ENCODE measurements at regions not wholly inside any gene's neighbourhood (a gene's known extent, or its start where the extent isn't known, plus 50 kb on each side); places are given as distances from the start of the nearest gene placed in this dataset.

DNA sequence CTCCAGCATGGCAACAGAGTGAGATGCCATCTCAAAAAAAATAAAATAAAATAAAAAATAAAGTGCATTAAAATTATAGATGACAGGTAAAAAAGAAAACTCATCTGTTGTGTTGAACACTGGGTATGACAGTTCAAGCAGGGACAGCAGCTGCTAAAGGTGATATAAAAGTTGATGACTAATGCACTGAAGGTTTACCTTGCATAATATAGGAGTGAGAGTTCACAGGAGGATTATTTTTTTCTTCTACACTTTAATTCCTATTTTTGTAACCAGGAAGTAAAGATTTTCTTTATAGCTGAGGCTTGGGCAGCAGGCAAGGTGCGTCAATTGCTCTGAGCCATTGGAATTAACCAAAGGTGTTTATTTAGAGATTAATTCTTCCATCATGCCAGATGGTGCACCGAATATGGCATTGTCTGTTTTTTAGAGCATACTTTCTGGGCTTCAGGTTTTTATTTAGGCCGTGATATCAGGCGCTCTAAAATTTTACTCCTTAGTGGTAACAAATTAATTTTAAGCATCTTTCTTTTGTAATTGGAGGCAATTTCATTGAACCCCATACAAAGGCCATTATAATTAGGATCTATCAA is 337.0 kb upstream of the SLC10A2 start:
- DNase-seq: no peak

DNA sequence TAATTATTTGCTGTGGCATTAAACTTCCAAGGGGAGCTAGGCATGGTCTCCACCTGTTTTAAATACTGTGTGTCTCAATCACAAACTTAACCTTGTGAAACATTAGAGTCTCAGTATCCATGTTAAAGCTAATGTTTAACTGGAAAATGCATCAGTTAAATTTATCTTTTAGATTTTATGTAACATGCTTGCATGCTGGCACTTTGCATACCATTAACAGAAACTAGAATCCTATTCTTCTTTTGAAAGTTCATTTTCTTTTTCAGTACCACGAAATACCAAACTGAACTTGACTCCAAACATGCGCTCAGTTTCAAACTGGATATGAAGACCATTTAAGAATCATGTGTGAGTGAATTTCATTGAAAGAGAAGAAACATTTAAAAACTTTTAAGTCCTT is 328.9 kb upstream of the SLC10A2 start:
- no peak for DNase-seq

DNA sequence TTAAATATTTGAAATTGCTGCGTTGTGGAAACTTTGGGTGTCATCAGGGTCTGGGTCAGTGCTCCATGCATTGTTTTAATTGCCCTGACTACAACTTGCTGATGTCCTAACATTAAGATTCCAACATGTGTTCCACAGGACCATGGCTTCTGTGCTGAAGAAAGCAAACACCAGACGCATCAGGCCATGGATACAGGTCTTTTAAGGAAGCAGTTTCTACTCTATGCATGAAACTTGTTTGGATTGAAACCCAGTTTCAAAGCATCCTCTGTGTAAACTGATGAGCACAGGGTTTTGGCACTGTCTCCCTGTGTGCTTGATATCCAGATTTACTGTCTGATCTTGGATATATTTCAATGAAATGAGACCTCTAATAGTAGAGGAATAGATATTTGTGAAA is 328.4 kb upstream of the SLC10A2 start:
- DNase-seq: no peak

DNA sequence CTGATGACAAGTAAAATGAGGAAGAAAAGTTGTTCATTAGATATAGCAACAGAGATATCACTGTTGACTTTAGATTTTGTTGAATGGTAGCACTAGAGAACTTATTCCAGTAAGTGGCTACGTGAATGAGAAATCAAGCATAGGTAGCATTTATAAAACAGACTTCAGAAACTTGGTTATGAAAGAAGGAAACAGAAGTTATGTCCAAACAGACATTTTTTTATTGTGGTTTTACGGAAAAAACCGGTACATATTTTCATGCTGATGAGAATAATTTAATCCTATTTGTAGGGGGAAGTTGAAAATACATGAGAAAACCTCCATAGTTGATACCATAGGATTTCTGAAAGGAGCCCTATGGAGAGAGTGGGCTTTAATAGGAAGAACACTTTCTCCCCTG is 325.7 kb upstream of the SLC10A2 start:
- DNase-seq: no peak

DNA sequence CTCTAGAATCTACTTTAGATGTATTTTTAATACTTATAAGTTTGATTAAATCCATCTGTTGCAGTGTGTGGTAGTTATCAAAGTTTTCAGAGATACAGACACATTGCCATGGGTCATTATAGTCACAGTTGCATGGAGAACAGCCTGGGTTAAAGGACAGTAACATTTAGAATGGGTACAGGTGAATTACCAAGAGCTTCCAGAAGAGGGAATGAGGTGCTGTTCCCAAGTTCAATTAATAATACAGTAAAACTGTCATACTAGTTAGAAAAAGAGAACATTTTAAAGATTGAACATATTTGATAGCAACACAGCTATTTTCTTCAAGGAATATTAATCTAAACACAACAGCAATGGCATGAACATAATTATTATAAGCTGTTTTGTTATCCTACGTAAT is 322.6 kb upstream of the SLC10A2 start:
- no peak for DNase-seq

DNA sequence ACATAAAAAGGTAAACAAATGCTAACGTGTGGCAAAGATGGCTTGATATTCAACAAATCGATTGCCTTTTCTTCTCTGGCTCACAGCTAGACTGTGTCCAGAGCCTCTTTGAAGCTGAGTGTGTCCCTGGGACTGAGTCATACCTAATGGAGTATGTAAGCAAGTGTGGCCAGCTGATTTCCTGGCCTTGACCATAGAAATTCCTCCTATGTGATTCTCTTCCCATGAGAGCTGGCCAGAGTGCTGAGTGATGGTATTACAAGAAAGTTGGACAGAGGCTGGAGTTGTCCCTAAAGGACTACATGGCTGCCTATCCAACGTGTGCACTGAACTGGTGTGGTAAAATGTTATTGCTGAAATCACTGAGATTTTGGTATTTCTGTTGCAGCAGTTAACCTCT is 320.1 kb upstream of the SLC10A2 start:
- no peak for DNase-seq

DNA sequence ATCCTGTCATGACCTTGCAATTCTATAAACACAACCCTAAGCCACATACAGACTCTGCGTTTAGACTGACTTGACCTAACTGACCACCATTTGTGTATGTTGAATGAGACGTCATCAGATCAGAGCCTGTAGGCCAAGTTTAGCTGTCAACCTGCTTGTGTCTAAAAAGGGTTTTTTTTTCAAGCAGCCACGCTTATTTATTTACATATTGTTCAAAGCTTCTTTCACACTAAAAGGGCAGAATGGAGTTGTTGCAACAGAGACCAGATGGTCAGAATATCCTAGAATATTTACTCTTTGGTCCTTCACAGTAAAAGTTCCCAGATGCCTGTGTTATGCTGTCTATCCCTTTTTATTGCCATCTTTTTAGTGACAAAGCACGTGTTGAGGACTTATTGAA is 307.7 kb upstream of the SLC10A2 start:
- DNase-seq: no peak

DNA sequence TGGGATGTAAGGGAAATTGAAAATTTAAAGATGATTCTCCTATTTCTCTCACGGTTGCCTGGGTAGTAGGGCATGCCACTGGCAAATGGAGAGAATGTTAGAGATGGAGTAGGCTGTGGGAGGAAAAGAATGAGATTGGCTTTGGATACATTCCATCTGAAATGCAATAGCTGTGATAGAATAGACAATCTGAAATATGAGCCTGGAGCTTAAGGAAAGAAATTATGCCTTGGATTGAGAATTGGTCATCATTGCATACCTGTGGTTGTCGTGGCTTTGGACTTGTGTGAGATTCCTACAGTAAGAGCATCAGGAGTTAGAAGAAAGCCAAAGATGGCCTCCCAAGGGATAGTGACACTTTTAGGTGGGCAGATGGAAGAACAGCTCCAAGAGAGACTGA is 305.1 kb upstream of the SLC10A2 start:
- DNase-seq: no peak

DNA sequence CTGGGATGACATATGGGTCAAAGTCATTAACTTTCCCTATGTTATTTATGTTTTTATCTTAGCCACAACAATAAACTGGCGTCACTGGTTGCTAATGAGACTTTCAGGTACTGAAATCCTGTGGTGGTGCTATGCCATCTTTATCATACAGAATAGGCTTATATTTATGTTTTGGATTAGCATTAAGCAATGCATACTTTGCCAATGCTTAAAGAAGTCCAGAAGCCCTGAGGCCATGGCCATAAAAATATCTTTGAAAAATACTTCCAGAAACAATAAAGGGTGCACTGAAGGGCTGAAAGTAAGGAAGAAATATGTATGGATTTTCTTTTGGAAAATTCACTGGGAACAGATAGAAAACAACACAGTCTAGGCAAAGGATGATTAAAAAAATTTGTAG is 304.6 kb upstream of the SLC10A2 start:
- no peak for DNase-seq

DNA sequence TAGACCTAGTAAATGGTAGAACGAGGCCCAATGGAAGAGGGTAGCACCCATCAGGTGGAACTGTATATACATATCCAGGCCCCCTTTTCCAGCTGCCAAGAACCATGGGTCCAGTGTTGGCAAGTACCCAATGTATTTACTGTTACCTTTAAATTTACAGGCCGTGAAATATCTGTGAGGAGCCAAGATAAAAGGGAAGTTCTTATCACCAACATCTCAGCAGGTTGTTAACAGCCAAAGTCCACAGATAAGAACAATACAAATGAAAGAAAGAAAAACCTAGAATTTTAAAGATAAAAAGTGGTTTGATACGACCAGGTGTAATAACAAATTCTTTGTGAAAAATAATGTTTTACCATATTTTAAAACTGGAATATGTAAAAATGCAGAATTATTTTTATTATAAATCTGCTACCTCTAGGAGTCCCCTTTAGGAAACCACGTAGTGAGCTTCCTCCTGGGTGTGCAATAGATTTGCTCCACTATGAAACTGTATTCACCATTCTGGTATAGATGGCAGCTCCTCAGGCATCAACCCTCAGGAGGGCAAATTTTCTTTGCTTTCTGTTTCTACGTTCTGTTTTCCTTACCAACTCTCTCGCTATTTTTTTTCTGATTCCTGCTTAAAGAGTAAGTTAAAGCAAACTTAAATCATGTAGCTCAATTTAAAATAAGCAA is 292.2 kb upstream of the SLC10A2 start:
- no peak for DNase-seq

DNA sequence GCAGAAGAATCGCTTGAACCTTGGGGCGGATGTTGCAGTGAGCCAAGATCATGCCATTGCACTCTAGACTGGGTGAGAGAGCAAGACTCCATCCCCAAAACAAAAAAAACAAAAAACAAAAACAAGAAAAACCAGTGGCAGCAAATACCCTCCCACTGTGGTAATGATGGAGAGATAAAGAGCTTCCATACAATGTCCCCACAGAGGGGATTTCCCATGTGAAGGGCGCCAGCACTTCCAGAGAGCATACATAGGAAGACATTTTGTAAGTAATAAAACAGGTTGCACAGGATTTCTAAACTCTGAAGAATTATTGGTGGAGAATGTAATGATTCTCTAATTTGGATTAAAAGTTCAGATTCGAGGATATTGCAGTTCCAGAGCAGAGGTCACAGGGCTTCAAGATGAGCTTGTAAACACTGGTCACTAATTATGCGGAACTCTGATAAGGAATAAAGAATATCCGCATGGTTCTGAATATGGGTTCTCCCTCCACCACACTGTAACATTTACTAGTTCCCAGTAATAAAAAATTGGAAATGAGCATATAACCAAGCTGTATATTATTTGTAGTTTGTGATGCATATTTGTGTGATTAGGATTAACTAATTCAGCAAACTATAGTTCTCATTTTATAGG is 290.1 kb upstream of the SLC10A2 start:
- no peak for DNase-seq

DNA sequence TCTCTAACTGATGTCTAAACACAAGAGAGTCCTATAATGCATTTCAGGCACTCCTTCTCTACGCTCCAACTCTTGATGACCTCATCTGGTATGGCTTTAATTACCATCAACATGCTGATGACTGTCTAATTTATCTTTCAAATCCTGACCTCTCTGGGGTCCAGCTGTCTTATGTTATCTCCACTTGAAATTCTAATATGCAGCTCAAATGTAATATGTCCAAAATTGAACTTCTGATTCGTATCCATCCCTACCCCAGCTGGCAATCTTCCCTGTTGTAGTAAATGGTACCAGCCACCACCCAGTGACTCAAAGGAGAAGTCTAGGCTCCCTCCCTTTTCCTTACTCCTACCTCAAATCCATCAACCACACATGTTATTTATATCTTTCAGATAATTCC is 288.0 kb upstream of the SLC10A2 start:
- no peak for DNase-seq

DNA sequence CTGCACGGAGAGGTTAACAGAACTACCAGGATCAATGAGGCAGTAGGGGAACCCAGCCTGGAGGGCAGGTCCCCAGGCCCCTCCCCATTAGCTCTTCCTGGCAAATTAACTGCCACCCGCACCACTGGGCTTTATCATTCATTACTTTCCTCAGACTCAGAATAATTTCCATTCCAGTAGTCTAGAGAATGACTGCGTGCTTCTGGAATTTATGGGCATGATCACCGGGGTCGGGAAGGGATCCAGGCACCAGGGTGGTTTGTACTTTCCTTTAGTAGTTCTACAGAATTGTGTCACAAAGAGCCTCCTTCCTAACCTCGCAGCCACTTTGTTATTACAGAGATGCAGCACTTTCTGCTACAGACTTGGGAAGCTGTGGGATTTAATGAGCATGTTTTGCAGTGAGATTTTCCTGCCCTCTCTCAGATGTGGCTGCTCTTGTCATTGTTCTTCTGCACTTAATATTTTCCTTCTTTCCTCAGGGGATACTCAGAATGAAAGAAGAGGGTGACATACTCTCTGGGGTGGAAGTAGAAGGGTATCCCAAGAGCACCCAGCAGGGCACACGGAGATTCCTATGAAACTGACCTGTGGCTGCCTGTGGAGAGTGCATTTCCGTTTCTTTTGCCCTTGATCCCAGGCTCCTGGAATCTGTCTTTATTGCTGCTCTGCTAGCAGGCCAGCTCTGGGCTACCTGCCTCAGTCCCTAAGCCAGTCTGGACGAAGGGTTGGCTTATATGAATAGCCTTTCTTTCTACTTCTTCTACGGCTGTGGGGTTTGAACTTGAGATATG is 285.0 kb upstream of the SLC10A2 start:
- no peak for DNase-seq

DNA sequence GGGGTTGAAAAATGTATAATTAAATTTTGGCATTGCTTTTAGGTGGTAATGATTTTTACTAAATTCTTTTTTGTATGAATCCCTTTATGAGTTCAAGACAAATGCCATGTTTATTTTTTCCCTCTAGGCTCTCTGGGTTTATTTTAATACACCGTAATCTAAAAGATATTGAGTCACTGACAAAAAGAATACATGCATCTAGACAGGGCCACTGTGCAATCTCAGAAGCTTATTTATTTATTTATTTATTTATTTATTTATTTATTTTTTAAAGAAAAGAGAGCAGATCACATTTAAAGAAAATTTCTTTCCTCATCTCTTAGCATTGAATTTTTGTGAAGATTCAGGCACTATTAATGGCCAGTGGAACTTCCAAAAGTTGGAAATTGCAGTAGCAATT is 283.9 kb upstream of the SLC10A2 start:
- DNase-seq: no peak

DNA sequence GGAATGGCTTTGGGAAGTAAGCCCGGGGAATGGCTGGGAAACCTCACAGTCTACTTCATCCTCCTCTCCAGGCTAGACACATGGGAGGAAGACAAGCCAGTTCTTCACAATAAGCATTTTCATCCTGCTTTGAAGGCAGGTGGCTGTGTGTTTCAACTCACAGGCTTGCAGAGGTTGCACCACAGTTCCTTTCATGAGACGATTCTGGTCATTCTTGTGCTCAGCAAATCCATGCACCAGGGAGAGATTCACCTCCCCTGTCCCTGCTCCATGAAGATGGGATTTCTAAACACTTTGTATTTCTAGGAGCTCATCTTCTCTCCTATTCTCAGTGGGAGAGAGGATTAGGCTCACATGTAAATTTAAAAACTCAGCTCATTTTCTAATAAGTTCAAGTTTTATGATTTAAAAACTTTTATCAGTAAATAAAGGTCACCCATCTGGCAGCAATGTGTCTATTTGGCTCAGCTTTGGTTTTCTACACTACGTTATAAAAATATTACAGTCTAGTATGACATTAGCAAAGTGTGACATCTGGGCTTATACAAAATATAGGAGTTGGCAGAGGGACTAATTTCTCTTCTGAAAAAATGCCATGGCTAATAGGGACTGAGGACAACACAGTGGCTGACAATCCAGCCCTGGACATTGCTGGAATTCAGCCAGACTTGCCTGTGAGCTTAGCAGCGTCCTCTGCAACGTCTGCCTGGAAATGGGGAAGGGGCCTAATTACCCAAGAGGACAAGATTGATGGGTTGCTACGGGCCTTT is 283.2 kb upstream of the SLC10A2 start:
- DNase-seq: no peak

DNA sequence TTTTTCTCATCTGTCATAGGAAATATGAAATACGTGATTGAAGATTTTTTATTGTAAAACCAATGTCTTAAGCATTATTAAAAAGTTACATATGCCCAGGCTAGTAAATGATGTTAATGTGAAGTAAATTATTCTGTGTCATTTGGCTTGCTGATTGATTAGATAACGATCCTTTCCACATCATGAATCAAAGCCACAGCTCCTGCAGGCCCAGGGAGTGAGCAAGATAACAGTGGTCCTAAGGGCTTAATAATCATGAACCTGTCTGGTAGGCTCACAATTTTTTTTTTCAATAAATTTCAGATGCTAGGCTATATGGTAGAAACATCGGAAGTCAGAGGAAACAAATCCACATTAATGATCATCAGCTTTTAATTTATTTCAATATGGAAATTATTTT is 269.0 kb upstream of the SLC10A2 start:
- DNase-seq: no peak

DNA sequence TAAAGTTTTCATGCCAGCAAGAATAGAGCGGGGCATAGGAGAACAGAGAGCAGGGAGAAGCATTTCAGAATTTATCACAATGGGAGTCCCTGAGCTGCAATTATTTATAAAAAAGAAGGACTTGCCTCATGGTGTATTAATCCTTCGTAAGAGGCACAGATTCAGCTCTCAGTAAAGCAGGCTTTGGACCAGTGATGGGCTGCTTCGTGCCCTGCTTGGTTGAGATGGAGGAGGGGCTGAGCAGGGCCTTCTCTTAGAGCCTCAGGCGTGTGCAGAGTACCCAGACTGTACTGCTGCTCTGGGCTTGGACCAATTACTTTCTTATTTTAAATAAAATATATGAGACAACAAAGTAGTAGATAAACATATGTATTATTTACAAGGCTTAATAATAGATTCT is 265.7 kb upstream of the SLC10A2 start:
- DNase-seq: no peak

DNA sequence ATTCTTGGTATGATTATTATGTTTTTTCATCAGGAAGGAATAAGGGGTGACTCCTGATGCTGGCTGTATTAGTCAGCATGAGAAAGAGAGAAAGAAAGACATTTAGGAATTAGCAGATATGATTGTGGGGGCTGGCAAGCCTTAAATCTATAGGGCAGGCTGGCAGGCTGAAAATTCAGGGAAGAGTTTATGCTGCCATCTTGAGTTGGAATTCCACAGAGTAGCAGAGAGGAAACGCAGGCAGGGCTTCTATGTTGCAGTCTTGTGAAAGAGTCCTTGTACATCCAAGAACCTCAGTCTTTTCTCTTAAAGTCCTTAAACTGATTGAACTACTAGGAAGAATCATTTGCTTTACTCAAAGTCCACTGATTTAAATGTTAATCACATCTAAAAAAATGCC is 262.7 kb upstream of the SLC10A2 start:
- no peak for DNase-seq

DNA sequence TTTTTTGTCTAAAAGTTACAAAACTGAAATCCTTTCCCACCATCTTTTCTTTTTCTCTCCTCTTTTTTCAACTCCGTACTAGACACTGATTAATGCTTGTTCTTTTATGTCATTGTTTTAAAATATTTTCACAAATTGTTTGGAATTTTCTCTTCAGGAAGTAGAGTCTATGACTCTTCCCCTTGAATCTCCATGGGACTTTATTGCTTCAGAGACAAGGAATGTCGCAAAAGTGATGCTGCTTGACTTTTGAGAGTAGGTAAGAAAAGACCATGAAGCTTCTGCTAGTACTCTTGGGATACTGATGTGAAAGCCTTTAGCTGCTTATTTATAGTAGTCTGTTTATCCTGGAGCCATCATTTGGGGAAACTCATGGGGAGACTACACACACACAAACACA is 260.1 kb upstream of the SLC10A2 start:
- DNase-seq: no peak

DNA sequence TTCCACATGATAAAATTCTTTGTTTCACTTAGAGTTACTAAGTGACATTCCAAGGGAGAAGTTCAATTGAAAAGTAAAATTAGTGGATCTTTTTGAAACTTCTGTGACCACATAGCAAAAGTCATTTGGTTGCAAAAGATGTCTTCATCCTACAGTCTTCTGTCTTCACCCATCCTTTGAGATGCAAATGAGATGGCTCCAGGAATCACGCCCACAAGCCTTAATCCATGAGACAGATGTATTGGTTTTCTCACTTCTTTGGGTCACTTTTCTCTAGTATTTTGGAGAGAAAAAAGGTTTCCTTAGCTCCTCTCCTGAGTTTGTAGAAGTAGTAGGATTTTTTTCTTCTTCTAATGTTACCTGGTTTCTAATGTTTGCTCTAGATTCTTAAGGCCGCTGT is 259.5 kb upstream of the SLC10A2 start:
- DNase-seq: no peak

DNA sequence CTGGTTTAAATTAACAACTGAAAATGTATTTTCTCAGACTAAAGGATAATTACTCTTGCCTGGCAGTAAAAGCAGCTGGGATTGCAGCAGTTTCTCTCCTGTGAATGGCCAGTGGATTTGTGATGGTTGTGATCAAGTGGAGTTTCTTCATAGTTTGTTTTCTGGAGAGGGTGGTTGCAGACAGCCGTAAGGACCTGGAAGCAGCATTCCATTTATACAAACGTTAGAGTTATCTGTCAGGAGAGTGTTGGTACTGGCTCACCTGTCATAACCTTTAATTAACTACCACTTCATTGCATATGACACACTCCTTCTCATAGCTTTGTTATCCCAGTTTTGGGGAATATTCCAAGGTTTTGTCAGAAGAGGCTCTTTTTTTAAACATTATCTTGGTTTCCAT is 258.4 kb upstream of the SLC10A2 start:
- DNase-seq: no peak

DNA sequence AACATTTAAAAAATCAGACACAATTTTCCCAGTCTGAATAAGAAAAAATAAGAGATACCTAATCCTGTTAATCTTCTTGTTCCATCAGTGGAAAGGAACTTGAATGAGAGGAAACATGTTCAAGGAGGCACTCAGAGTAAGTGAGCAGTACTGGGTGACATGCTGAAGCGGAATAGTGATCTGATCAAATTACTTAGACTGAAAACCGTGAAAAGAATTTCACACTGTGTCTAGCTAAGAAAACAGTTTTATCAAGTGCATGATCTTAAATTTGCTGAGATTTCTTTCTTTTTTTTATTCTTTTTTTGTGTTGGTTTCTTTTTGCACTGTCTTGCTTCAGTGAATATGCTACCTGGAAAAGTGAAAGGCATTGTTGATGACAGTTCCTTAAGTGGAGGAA is 249.5 kb upstream of the SLC10A2 start:
- no peak for DNase-seq

DNA sequence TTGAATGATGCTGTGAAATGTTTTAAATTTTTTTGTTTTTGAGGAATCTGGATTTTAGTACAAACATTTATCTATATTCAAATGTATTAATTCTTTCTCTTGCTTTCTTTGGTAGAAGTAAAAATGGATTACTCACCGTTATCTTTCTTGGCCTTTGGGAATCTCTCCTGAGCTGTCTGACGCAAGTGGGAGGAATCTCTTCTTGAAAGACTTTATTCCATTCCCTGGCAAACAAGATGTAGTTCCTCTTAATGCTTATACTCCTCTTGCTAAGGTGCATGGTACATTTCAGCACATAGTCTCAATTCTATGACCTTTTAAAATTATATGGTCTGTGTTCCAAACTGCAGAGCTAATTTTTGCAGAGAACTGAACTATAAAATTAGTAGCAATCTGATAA is 246.2 kb upstream of the SLC10A2 start:
- DNase-seq: no peak

Data from EL (cell line).